Kasumi-1 (cell line): ENCODE measurements at regions not wholly inside any gene's neighbourhood (a gene's known extent, or its start where the extent isn't known, plus 50 kb on each side); places are given as distances from the start of the nearest gene placed in this dataset.
A peak's percentile ranks its signal among the peaks of the same experiment; 100 is the strongest.
"Not testable (repeated sequence)": the region's sequence is repeated elsewhere in the genome, so short reads cannot be mapped to it uniquely, and the experiment has no call there.

Experiments used
- DNase-seq, 2 experiments: peaks; one replicate each; lab custom pipeline; 2025; lab: John Stamatoyannopoulos, UW

GRCh38 chr6:137969874-137970273 lies 102.8 kb downstream of the TNFAIP3 start:
- no peak for DNase-seq

GRCh38 chr6:137970368-137970767 lies 103.3 kb downstream of the TNFAIP3 start:
- no peak for DNase-seq

GRCh38 chr6:137973201-137973600 lies 106.1 kb downstream of the TNFAIP3 start:
- DNase-seq = no peak

GRCh38 chr6:137975188-137975940 lies 108.3 kb downstream of the TNFAIP3 start:
- peak; percentile 61 to 63 for DNase-seq

GRCh38 chr6:137976430-137976829 lies 109.4 kb downstream of the TNFAIP3 start:
- DNase-seq = no peak

GRCh38 chr6:137977206-137977605 lies 110.1 kb downstream of the TNFAIP3 start:
- DNase-seq = no peak

GRCh38 chr6:137977814-137978213 lies 110.8 kb downstream of the TNFAIP3 start:
- DNase-seq = no peak

- no peak for DNase-seq
Measured at GRCh38 chr6:137978252-137978896, 111.3 kb downstream of the TNFAIP3 start.

- DNase-seq = not testable (repeated sequence)
Measured at GRCh38 chr6:137979263-137979662, 112.2 kb downstream of the TNFAIP3 start.

- no peak for DNase-seq
Measured at GRCh38 chr6:137980777-137981176, 113.7 kb downstream of the TNFAIP3 start.

GRCh38 chr6:137981758-137982157 lies 114.7 kb downstream of the TNFAIP3 start:
- DNase-seq = no peak

GRCh38 chr6:137982418-137983189 lies 115.5 kb downstream of the TNFAIP3 start:
- no peak for DNase-seq

- no peak for DNase-seq
Measured at GRCh38 chr6:137983269-137983668, 116.2 kb downstream of the TNFAIP3 start.

GRCh38 chr6:137989664-137990063 lies 117.6 kb downstream of the PERP start:
- no peak for DNase-seq

GRCh38 chr6:137995371-137995770 lies 111.8 kb downstream of the PERP start:
- DNase-seq = no peak

- DNase-seq = no peak
Measured at GRCh38 chr6:137998461-137999019, 108.7 kb downstream of the PERP start.

- no peak for DNase-seq
Measured at GRCh38 chr6:137999815-138000214, 107.4 kb downstream of the PERP start.

GRCh38 chr6:138000941-138001340 lies 106.3 kb downstream of the PERP start:
- DNase-seq = no peak

GRCh38 chr6:138001750-138002349 lies 105.4 kb downstream of the PERP start:
- DNase-seq = peak; percentile 46 to 72

GRCh38 chr6:138004430-138005287 lies 102.6 kb downstream of the PERP start:
- peak; percentile 60 to 73 for DNase-seq

- no peak for DNase-seq
Measured at GRCh38 chr6:138005846-138006245, 101.4 kb downstream of the PERP start.
